ENCODE measurements at regions not wholly inside any gene's neighbourhood (a gene's known extent, or its start where the extent isn't known, plus 50 kb on each side); places are given as distances from the start of the nearest gene placed in this dataset.
"Not testable (repeated sequence)": the region's sequence is repeated elsewhere in the genome, so short reads cannot be mapped to it uniquely, and the experiment has no call there.

GRCh38 chr9:22654833-22655232 is 208.2 kb downstream of the DMRTA1 start:
- peaks cover 0 to 13% (median 6%) of the 10 kb centered on the region in 4 donors for H3K4me1 ChIP-seq
- H3K27me3 ChIP-seq: no peaks in the 10 kb centered on the region
- intact Hi-C loops (cut with DNase I): no loop called here
- H3K27ac ChIP-seq (replicated peaks in 1 of 4): no peak overlapping the region
- H3K9me3 ChIP-seq: no peaks in the 10 kb centered on the region
- no peak overlapping the region for H3K4me3 ChIP-seq
- TF ChIP-seq EP300 (IDR thresholded peaks at IDR 0.05) (no peak), POLR2AphosphoS5 (IDR thresholded peaks at IDR 0.05) (no peak), CTCF (IDR thresholded peaks at IDR 0.05) (no peak), POLR2A (IDR thresholded peaks at IDR 0.05; ENCODE audit: low read depth) (no peak)
- no peaks in the 10 kb centered on the region for H3K36me3 ChIP-seq
- DNase-seq (ENCODE audit: extremely low spot score): no peak

- TF ChIP-seq EP300 (IDR thresholded peaks at IDR 0.05): no peak
- TF ChIP-seq POLR2AphosphoS5 (IDR thresholded peaks at IDR 0.05): no peak
- TF ChIP-seq CTCF (IDR thresholded peaks at IDR 0.05): no peak
- no peak for TF ChIP-seq POLR2A (IDR thresholded peaks at IDR 0.05; ENCODE audit: low read depth)
- Histone ChIP-seq H3K27ac (replicated peaks in 1 of 4) (no peak overlapping the region), H3K4me1 (no peaks in the 10 kb centered on the region), H3K9me3 (no peaks in the 10 kb centered on the region), H3K27me3 (no peaks in the 10 kb centered on the region), H3K4me3 (no peak overlapping the region), H3K36me3 (no peaks in the 10 kb centered on the region)
- intact Hi-C loops (cut with DNase I): no loop called here
- no peak for DNase-seq (ENCODE audit: extremely low spot score)
- WGBS: 78% methylated on average over 1 of the region's 1 CpG
These were observed 211.1 kb downstream of the DMRTA1 start for GRCh38 chr9:22657713-22658112.

GRCh38 chr9:22658484-22658883 is 211.9 kb downstream of the DMRTA1 start:
- H3K4me3 ChIP-seq; H3K9me3 ChIP-seq; H3K36me3 ChIP-seq; DNase-seq (ENCODE audit: extremely low spot score); intact Hi-C loops (cut with DNase I); H3K27me3 ChIP-seq; H3K4me1 ChIP-seq; H3K27ac ChIP-seq (replicated peaks in 1 of 4): not testable (repeated sequence)
- 77% methylated on average over 2 of the region's 2 CpGs for WGBS

- no peaks in the 10 kb centered on the region for H3K27me3 ChIP-seq
- no peak for DNase-seq (ENCODE audit: extremely low spot score)
- intact Hi-C loops (cut with DNase I): no loop called here
- H3K4me1 ChIP-seq: peaks cover 0 to 22% (median 16%) of the 10 kb centered on the region in 4 donors
- TF ChIP-seq CTCF (IDR thresholded peaks at IDR 0.05) (no peak), EP300 (IDR thresholded peaks at IDR 0.05) (no peak), POLR2A (IDR thresholded peaks at IDR 0.05; ENCODE audit: low read depth) (no peak), POLR2AphosphoS5 (IDR thresholded peaks at IDR 0.05) (no peak)
- H3K4me3 ChIP-seq: no peak overlapping the region
- WGBS: 32% methylated on average over 3 of the region's 3 CpGs
- no peaks in the 10 kb centered on the region for H3K9me3 ChIP-seq
- H3K36me3 ChIP-seq: no peaks in the 10 kb centered on the region
- peak overlapping the region in 2 of 4 donors; percentile 34 to 72 for H3K27ac ChIP-seq (replicated peaks in 1 of 4)
These were observed 235.9 kb downstream of the DMRTA1 start for GRCh38 chr9:22682536-22682935.

DNA sequence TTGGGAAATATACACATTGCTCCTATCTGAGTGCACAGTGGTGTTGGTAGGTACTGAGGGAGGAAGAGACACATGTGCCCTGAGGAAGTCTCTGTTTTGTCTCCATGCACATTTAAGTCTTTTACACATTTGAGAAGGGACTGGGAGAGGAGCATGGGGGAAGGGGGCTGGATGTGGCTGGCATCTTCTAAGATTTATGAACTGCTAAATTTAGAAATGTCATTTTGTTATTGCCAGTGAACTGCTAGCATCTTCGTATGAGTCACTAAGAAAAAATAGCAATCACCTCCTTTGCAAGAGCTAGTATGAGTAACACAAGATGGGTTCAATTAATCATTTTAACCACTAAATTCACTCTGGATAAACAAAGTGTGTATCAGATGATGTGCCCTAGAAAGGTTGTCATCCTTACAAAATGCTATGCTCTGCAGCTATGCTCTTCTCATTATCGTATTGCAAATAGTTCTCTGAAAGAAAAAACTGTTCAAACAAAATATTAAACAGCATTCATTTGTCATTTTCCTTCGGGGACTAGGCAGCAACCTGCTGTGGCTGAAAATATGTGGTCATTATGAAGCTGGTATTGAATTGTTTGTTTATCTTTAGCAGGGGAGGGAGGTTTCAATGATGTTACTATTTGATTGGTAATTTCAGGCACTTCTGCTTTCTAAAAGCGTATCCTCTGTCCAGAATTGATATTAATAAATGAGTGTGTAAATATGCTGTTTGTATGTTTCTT is 236.5 kb downstream of the DMRTA1 start:
- Histone ChIP-seq H3K4me1 (peaks cover 0 to 22% (median 16%) of the 10 kb centered on the region in 4 donors), H3K36me3 (no peaks in the 10 kb centered on the region), H3K27ac (replicated peaks in 1 of 4) (peak overlapping the region; percentile 5 to 72 (median 32)), H3K27me3 (no peaks in the 10 kb centered on the region), H3K4me3 (no peak overlapping the region), H3K9me3 (no peaks in the 10 kb centered on the region)
- intact Hi-C loops (cut with DNase I): no loop called here
- no peak for DNase-seq (ENCODE audit: extremely low spot score)
- TF ChIP-seq EP300 (IDR thresholded peaks at IDR 0.05): no peak
- TF ChIP-seq POLR2AphosphoS5 (IDR thresholded peaks at IDR 0.05): peak in 1 of 2 donors; percentile 49
- WGBS: 17% methylated on average over 4 of the region's 4 CpGs

DNA sequence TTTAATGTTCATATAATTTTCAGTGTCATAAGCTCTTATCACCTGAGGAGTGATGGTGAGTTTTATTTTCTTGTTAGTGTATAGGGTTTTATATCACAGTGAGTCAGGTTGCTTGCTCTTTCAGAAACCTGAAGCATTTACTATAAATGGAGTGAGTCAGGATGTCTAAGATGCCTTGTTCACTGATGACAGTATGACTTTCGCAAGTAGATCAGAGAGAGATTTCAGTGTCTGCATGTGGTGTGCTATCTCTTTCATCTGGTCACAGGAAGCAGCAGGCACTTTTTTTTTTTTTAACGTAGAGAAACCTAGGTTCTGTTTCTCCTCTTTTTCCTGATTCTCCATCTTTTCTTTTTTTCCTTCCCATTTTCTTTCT is 237.1 kb downstream of the DMRTA1 start:
- no peaks in the 10 kb centered on the region for H3K36me3 ChIP-seq
- H3K9me3 ChIP-seq: no peaks in the 10 kb centered on the region
- H3K27me3 ChIP-seq: no peaks in the 10 kb centered on the region
- intact Hi-C loops (cut with DNase I): no loop called here
- peaks cover 0 to 22% (median 16%) of the 10 kb centered on the region in 4 donors for H3K4me1 ChIP-seq
- no peak overlapping the region for H3K4me3 ChIP-seq
- TF ChIP-seq POLR2AphosphoS5 (IDR thresholded peaks at IDR 0.05) (no peak), CTCF (IDR thresholded peaks at IDR 0.05) (no peak), POLR2A (IDR thresholded peaks at IDR 0.05; ENCODE audit: low read depth) (no peak), EP300 (IDR thresholded peaks at IDR 0.05) (no peak)
- WGBS: 15% methylated on average over 2 of the region's 2 CpGs
- DNase-seq (ENCODE audit: extremely low spot score): no peak
- peak overlapping the region in 3 of 4 donors; percentile 5 to 72 (median 31) for H3K27ac ChIP-seq (replicated peaks in 1 of 4)

Measured in esophagus muscularis mucosa (tissue), 4 donors.